ENCODE measurements at regions not wholly inside any gene's neighbourhood (a gene's known extent, or its start where the extent isn't known, plus 50 kb on each side); places are given as distances from the start of the nearest gene placed in this dataset.

DNA sequence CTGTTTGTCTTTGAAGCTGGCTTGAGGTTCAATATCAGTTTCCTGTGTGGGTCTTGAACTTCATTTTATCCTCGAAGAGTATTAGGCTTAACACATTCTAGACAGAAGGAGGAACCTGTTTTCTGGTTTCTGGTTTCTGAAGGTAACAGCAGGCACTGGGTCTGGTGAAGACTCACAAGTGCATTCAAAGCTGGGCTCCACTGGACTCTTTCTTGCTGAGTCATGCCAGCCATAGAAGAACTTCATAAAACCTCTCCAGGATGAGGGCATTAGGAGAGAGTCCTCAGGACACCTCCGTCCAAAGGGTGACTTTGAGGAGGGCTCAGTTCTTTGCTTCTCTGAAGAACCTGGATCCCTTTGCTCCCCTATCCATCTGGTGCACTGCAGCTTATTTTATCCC, 668.6 kb upstream of the SLC10A2 start:
- TF ChIP-seq CTCF (IDR thresholded peaks at IDR 0.05): no peak
- TF ChIP-seq POLR2A (IDR thresholded peaks at IDR 0.05): no peak

All from lower leg skin (tissue), 3 donors.